Esophagus muscularis mucosa (tissue), 4 donors: ENCODE measurements at regions not wholly inside any gene's neighbourhood (a gene's known extent, or its start where the extent isn't known, plus 50 kb on each side); places are given as distances from the start of the nearest gene placed in this dataset.

Experiments used
- DNase-seq: peaks from one replicate; pipeline ENCODE4 v3.0.0-alpha.2; 2017; ENCODE audit errors: extremely low spot score
- H3K27ac ChIP-seq, 4 donors: fragments of 200-600 bp; sonication (generic); replicated peaks in 1 of 4; 1 replicate in 3 of 4; 2 replicates in 1 of 4; pipeline ENCODE4 v1.5.1; 2016 to 2019; ENCODE audit warnings: mild to moderate bottlenecking in 1 of 4
- H3K27me3 ChIP-seq, 4 donors: fragments of 200-600 bp; sonication (generic); one replicate each; pipeline versions ENCODE4 v1.5.1 to v1.6.0; 2016 to 2019
- H3K36me3 ChIP-seq, 4 donors: fragments of 200-600 bp; sonication (generic); one replicate each; pipeline ENCODE4 v1.5.1; 2016 to 2019
- H3K4me1 ChIP-seq, 4 donors: fragments of 200-600 bp; sonication (generic); one replicate each; pipeline ENCODE4 v1.5.1; 2016 to 2019
- H3K4me3 ChIP-seq, 4 donors: fragments of 200-600 bp; sonication (generic); 1 replicate in 2 of 4; 2 replicates in 2 of 4; pipeline ENCODE4 v1.5.1; 2016 to 2019; ENCODE audit warnings: mild to moderate bottlenecking in 4 of 4, moderate library complexity in 1 of 4
- H3K9me3 ChIP-seq, 4 donors: fragments of 200-600 bp; sonication (generic); 1 replicate in 3 of 4; 2 replicates in 1 of 4; pipeline ENCODE4 v1.5.1; 2016 to 2019
- CTCF ChIP-seq, 3 experiments: fragments of 200-600 bp in 2 of 3; fragments of 450-650 bp in 1 of 3; sonication (generic) in 2 of 3; IDR thresholded peaks; one replicate each; pipeline ENCODE4 v1.5.1; 2017 to 2019; ENCODE audit warnings: antibody characterized with exemption in 3 of 3, mild to moderate bottlenecking in 2 of 3, moderate library complexity in 1 of 3
- EP300 ChIP-seq: sonication (generic); formaldehyde crosslinking; IDR thresholded peaks from one replicate; pipeline ENCODE4 v1.6.1; 2017; ENCODE audit warnings: antibody characterized with exemption
- POLR2A ChIP-seq: fragments of 450-650 bp; IDR thresholded peaks from one replicate; pipeline ENCODE4 v1.6.1; 2017; ENCODE audit warnings: antibody characterized with exemption, moderate library complexity, mild to moderate bottlenecking, low read depth
- POLR2AphosphoS5 ChIP-seq, 2 donors: sonication (generic); formaldehyde crosslinking; IDR thresholded peaks; one replicate each; pipeline ENCODE4 v1.6.1; 2017; ENCODE audit warnings: antibody characterized with exemption in 2 of 2
- WGBS: methylation state at CpG from one replicate; pipeline ENCODE4 v1.1.5; 2018; 5-methylcytosine and 5-hydroxymethylcytosine counted together
- intact Hi-C: fragments of 100-400 bp; cut with DNase I; formaldehyde crosslinking; loops from one replicate; pipeline ENCODE4 v1.15.1; 2023

- no peak overlapping the region for H3K4me3 ChIP-seq
- intact Hi-C loops, result no loop called here
- DNase-seq, result no peak
- no peak overlapping the region for H3K27ac ChIP-seq
- no peaks in the 10 kb centered on the region for H3K36me3 ChIP-seq
- no peaks in the 10 kb centered on the region for H3K9me3 ChIP-seq
- no peaks in the 10 kb centered on the region for H3K4me1 ChIP-seq
- no peaks in the 10 kb centered on the region for H3K27me3 ChIP-seq
- TF ChIP-seq POLR2A (no peak), POLR2AphosphoS5 (IDR thresholded peaks at IDR 0.05) (no peak), CTCF (IDR thresholded peaks at IDR 0.05) (no peak), EP300 (no peak)
- WGBS, result 85% methylated on average over 2 of the region's 2 CpGs
Measured at GRCh38 chr5:108696951-108697715, 50.6 kb upstream of the FER start.

- intact Hi-C loops, result no loop called here
- Histone ChIP-seq H3K9me3 (no peaks in the 10 kb centered on the region), H3K27ac (no peak overlapping the region), H3K36me3 (no peaks in the 10 kb centered on the region), H3K4me3 (no peak overlapping the region), H3K27me3 (no peaks in the 10 kb centered on the region), H3K4me1 (no peaks in the 10 kb centered on the region)
- DNase-seq, result no peak
- WGBS, result 75% methylated on average over 5 of the region's 5 CpGs
- TF ChIP-seq EP300, result no peak
- no peak for TF ChIP-seq POLR2A
- TF ChIP-seq CTCF (IDR thresholded peaks at IDR 0.05), result no peak
- no peak for TF ChIP-seq POLR2AphosphoS5 (IDR thresholded peaks at IDR 0.05)
Measured at GRCh38 chr5:108696407-108696806, 51.3 kb upstream of the FER start.

- H3K4me3 ChIP-seq, result no peak overlapping the region
- TF ChIP-seq CTCF (IDR thresholded peaks at IDR 0.05) (no peak), EP300 (no peak), POLR2A (no peak), POLR2AphosphoS5 (IDR thresholded peaks at IDR 0.05) (no peak)
- H3K9me3 ChIP-seq, result no peaks in the 10 kb centered on the region
- H3K27me3 ChIP-seq, result no peaks in the 10 kb centered on the region
- no peak for DNase-seq
- intact Hi-C loops, result no loop called here
- H3K36me3 ChIP-seq, result no peaks in the 10 kb centered on the region
- peaks cover 0 to 8% (median 5%) of the 10 kb centered on the region in 4 donors for H3K4me1 ChIP-seq
- no peak overlapping the region for H3K27ac ChIP-seq
Measured at GRCh38 chr5:108688485-108688884, 59.2 kb upstream of the FER start.

- 46% methylated on average over 2 of the region's 2 CpGs for WGBS
- Histone ChIP-seq H3K27me3 (no peaks in the 10 kb centered on the region), H3K27ac (peak overlapping the region in 2 of 4 donors; percentile 22 to 33), H3K9me3 (no peaks in the 10 kb centered on the region), H3K4me1 (peaks cover 0 to 8% (median 5%) of the 10 kb centered on the region in 4 donors), H3K36me3 (no peaks in the 10 kb centered on the region), H3K4me3 (no peak overlapping the region)
- DNase-seq, result no peak
- intact Hi-C loops, result no loop called here
- TF ChIP-seq POLR2A (no peak), CTCF (IDR thresholded peaks at IDR 0.05) (no peak), POLR2AphosphoS5 (IDR thresholded peaks at IDR 0.05) (no peak), EP300 (no peak)
Measured at GRCh38 chr5:108687595-108688200, 60.0 kb upstream of the FER start.
